Stimulated activated CD4-positive, alpha-beta T cell treated with anti-CD3 and anti-CD28 coated beads, Interleukin-12 subunit alpha, Interleukin-12 subunit beta, amount 100 ng/mL, for 48 hours (primary cell): ENCODE measurements at regions not wholly inside any gene's neighbourhood (a gene's known extent, or its start where the extent isn't known, plus 50 kb on each side); places are given as distances from the start of the nearest gene placed in this dataset.

ENCODE experiments used
- DNase-seq, 3 donors: peaks; one replicate each; pipeline ENCODE4 v3.0.0-alpha.2; 2020; ENCODE audit warnings: low read depth in 2 of 3, low spot score in 1 of 3

DNA sequence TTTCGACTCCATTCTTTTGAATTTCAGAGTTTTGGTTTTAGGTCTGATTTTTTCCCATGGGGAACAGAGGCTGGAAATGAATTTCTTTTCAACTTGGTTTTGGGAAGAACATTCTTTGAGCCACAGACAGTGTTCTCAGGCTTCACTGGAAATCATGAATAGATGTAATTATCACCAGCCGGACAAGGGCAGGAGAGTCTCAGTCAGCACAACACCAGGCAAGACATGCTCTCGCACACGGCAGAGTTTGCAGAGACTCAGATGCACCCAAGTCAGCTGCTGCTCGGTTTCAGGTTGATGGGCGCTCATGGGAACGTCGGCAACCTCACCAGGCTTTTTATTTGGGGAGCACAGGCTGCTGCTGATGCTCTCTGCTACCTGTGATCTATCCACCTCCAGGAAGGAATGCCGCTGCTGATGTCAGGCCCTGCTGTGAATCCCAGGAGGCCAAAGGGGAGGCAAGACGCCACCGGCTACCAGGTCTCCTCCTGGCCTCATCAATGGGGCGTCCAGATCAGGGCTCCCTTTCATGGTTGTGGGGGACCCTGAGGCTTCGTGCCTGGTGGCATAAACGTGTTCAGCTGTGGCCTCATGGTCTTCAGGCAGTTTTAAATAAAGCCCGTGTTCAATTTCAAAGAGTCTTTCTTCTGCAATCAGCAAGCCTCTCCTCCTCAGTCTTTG, 332.3 kb upstream of the IRX4 start:
- DNase-seq = no peak

DNA sequence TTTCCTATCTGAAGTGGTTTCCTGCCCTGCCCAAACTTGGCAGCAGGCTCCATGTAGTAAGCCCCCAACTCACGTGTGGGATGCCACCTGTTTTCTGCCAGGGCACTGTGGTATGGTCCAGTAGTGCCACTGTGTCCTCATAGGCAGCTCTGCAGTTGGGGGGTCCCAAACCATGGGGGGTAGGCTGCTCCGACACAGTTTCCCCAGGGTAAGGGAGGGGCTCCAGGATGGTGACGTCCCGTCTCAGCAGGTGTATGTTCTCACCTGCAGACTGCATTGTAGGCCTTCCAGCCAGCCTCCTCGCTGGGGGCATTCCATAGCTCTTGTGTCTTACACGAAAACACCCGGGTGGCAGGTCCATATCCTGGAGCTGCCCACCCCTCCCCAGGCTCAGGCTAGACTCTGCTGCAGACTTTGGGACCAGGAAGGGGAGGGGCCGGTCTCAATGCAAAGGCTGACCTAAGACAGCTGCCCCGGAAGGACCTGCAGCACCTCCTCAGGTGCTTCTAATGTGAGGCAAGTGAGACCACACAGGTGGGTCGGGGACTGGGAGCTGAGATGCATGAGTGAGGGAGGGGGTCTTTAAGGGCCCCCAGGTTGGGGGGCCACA, 330.5 kb upstream of the IRX4 start:
- no peak for DNase-seq

GRCh38 chr5:2212481-2212880, 329.8 kb upstream of the IRX4 start:
- no peak for DNase-seq

GRCh38 chr5:2208239-2208544, 325.5 kb upstream of the IRX4 start:
- DNase-seq = no peak

- no peak for DNase-seq
These were observed 324.9 kb upstream of the IRX4 start for GRCh38 chr5:2207416-2208238.

DNA sequence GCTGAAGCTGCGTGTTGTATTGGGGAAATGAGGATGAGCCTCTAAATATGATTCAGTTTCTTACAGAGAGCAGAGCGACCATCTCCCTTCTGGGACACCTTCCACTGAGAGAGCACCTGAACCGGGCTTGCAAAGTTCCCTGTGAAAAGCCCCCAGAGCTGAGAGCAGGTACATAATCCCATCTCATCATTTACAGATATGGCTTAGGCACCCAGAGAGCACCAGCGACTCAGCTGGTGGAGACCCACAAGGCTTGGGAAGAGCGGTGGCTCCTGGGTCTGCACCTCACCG, 324.3 kb upstream of the IRX4 start:
- DNase-seq = no peak

DNA sequence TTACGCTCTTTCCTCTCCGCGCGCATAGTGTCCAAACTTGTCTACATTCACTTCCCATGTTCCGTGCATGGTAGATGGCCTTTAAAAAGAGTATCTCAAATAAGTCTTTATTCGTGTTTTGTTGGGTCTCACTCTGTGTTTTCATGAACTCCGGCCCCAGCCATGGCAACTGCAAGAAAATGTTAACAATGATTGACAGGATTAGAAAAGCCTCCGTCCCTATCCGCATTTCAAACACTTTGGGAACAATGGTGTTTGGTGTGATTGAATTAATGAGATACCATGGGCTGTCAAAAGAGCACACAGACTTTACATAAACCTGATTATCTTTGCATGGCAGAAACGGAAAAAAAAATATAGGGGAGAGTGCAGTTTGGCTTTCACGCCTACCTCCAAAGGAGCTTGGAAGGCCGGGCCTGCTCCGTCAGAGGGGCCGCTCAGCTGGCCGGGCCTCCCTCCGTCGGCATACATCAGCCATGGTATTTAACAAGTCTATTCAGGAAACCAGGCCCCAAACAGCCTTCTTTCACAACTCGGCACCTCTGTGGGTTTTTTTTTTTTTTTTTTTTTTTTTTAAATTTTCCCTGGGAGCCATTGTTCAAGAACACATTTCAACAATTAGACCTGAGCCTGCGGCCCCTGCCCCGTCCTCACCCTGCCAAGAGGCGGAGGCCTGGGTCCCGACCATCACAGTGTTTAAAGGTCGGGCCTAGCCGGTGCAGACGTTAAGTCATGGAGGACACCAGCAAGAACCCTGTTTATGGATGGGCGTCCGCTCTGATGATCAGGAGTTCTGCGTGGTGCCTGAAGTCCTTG, 323.8 kb upstream of the IRX4 start:
- no peak for DNase-seq

DNA sequence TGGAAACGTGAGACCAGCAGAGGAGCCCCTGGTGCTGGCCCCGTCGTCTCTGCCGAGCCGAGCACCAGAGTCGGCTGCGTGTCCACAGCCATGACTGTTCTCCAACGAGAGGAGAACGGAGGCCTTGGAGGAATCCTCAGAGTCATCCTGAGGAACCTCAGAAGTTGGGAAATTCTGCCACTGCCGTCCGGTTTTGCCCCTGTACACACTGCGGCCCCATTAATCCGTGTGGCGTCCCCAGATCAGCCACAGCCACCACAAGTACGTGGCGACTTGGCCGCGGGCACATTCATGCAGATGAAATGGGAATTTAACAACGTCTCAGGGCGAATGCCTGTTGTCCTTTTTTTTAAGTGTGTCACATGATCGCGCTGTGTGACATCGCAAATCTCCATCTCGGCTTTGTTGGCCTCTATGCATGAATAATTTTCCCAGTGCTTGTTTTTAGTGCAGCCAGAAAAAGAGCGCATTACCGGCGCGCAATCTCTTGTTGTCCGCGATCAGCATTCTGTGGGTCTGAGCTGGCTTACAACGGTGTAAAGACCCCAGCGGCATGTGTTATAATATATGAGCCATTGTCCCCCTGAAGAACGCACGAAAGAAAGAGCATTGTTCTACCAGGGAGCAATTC, 323.0 kb upstream of the IRX4 start:
- DNase-seq = no peak

GRCh38 chr5:2205185-2205585, 322.5 kb upstream of the IRX4 start:
- no peak for DNase-seq

GRCh38 chr5:2204366-2205184, 321.9 kb upstream of the IRX4 start:
- no peak for DNase-seq

DNA sequence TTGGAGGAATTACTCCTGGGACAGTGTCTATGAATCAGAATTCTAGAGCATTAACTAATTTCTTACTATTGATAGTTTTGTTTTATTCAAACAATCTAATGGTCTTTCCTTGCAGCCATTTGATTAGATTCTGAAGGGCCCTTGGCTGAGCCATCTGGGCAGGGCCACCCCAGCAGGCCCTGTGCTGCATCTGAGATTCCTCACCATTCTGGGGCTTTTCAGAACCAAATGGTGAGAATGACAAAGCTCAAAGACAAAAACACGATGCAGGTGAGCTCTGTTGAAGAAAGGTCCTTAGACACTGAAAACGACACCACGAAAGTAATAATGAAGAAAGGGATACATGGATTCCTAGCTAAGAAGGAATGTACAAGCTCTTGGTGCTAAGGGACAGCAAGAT, 321.0 kb upstream of the IRX4 start:
- no peak for DNase-seq

DNA sequence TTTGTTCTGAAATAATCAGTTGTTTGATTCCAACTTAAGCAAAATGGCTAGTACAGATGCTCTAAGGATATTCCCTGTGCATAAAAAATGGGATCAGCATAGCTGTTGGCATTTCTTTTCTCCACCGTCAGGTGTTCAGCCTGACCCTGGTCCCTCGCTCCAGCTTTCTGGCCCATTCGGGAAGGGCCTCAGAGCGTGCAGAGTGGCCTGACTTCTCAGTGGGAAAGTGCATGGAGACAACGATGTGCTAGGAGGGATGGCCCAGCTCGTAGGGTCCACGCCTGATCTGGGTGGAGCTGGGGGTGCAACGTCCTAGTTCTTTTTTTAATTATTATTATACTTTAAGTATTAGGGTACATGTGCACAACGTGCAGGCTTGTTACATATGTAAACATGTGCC, 319.1 kb upstream of the IRX4 start:
- no peak for DNase-seq

- DNase-seq = no peak
These were observed 318.7 kb upstream of the IRX4 start for GRCh38 chr5:2201421-2201820.

GRCh38 chr5:2201011-2201410, 318.3 kb upstream of the IRX4 start:
- DNase-seq = no peak

- no peak for DNase-seq
These were observed 317.7 kb upstream of the IRX4 start for GRCh38 chr5:2200261-2200950.

DNA sequence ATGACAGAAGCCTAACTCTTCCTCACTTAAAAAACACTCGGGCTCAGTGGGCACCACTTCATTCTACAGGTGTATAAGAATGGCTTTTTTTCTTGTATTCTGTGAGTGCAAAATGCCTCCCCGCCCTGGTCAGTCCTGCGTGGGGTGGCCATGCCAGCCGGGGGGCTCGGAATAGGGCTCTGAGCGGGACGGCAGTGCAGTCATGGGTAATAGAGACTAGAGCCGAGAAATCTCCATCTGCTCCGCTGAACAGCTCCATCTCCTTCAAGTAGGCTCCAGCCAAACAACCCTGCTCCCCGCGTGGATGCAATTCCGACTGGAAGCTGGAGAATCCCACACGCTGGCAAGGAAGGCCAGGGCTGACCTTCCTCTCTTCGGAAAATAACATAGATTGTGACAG, 317.0 kb upstream of the IRX4 start:
- DNase-seq = no peak

- no peak for DNase-seq
These were observed 314.4 kb upstream of the IRX4 start for GRCh38 chr5:2196989-2197619.

DNA sequence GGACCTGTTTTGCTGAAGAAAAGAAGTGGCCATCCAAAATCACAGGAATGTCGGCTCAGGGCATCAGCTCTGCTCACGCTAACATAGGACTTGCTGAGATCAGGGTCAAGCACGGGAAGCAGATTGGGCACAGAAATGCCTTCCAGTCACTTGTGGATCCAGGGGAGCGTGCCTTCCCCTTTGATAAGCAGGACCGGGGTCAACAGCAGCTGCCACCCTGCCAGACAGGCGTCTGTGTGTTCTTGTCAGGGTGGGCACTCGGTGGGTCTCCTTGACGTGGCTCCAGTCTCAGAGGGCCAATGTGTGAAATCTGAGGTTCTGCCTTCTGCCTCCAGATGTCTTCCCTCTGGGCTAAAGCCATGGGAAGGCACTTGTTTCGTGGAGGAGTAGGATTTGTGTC, 313.7 kb upstream of the IRX4 start:
- DNase-seq = no peak

- DNase-seq = no peak
These were observed 312.2 kb upstream of the IRX4 start for GRCh38 chr5:2194949-2195348.

GRCh38 chr5:2194236-2194555, 311.5 kb upstream of the IRX4 start:
- no peak for DNase-seq
